ENCODE measurements at regions not wholly inside any gene's neighbourhood (a gene's known extent, or its start where the extent isn't known, plus 50 kb on each side); places are given as distances from the start of the nearest gene placed in this dataset.

DNA sequence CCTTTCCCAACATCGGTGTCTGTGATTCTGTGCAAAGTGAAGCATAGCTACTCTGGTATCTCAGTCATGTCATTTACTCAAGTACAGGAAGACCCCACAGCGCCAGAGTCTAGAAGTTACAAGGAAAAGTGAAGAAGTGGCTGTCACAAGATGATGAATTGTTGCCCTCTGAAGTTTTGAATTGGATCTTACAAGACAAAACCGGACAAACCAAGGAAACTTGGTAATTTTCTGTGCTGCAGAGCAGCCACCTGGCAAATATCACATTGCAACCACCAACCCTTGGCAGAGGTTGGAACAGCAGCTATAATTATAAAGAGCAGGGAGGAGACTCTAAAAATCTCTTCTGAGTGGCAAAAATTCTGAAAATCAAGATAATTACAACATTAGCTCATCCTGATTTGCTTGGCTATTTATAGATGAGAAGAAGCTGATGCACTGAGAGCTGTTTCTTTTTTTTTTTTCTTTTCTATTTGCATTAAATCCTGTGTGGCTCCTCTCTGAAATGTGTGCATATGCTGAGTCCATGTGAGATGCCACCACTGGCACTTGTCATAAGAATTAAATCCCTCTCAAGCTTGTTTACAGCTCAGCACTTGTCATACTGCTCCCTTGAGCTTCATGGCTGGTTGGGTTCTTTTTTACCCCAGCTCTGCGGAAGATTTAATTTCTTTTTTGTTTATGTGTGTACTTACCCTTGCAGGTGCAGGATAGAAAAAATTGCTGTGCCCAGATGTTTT is 68.0 kb upstream of the MNS1 start:
- no peaks in the 10 kb centered on the region for H3K9me3 ChIP-seq (ENCODE audit: insufficient read depth, low read depth)
- no peaks in the 10 kb centered on the region for H3F3A ChIP-seq (ENCODE audit: insufficient read depth, low read depth)
- BruUV-seq (replicated peaks) = no TSS peak
- TF ChIP-seq, protein P1, sequence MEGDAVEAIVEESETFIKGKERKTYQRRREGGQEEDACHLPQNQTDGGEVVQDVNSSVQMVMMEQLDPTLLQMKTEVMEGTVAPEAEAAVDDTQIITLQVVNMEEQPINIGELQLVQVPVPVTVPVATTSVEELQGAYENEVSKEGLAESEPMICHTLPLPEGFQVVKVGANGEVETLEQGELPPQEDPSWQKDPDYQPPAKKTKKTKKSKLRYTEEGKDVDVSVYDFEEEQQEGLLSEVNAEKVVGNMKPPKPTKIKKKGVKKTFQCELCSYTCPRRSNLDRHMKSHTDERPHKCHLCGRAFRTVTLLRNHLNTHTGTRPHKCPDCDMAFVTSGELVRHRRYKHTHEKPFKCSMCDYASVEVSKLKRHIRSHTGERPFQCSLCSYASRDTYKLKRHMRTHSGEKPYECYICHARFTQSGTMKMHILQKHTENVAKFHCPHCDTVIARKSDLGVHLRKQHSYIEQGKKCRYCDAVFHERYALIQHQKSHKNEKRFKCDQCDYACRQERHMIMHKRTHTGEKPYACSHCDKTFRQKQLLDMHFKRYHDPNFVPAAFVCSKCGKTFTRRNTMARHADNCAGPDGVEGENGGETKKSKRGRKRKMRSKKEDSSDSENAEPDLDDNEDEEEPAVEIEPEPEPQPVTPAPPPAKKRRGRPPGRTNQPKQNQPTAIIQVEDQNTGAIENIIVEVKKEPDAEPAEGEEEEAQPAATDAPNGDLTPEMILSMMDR (conservative IDR thresholded peaks at IDR 0.05) = no peak
- no peak for TF ChIP-seq EZH2 (IDR thresholded peaks at IDR 0.05; ENCODE audit: low read depth)
- no peaks in the 10 kb centered on the region for H4K20me1 ChIP-seq (ENCODE audit: insufficient read depth)
- no peaks in the 10 kb centered on the region for H3K4me1 ChIP-seq (replicated peaks; ENCODE audit: insufficient read depth)
- H2AFZ ChIP-seq = no peak overlapping the region
- no peak overlapping the region for H3K4me2 ChIP-seq
- CTCF ChIA-PET = no interaction called here
- POLR2A ChIA-PET (ENCODE audit: unreplicated experiment) = interaction anchor here (0.7 kb wide), 1 partner anchor 53 kb away, joined by 9 read pairs; no protein-coding TSS in a partner anchor
- no peaks in the 10 kb centered on the region for H3K36me3 ChIP-seq (ENCODE audit: low read depth)
- H3K27me3 ChIP-seq (ENCODE audit: insufficient read depth, low read depth) = peaks cover 5% of the 10 kb centered on the region; the same call in 1 of the 2 replicates
- no peak overlapping the region for H3K4me3 ChIP-seq
- no peak for DNase-seq
- no peaks in the 10 kb centered on the region for H3K79me2 ChIP-seq (ENCODE audit: low read depth)
- intact Hi-C loops (cut with micrococcal nuclease; ENCODE audit: unreplicated experiment) = no loop called here
- H3K27ac ChIP-seq = no peak overlapping the region
- H3K9me2 ChIP-seq (ENCODE audit: insufficient read depth) = no peaks in the 10 kb centered on the region

DNA sequence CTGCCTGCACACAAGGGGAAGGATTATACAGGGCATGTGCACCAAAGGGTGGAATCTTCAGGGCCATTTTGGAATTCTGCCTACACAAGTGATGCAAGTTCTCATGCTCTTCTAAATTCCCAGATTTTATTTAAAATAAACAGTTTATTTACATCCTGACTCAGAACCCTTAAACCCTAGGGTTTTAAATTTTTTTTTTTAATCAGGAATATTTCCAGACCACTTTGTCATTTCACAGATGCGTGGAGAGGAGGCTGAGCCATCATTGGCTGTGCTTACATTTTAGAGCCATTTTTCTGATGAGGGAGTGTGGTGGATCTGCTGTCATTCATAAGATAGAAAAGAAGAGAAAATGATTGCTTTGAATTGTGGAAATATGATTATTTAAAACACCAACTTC is 65.2 kb upstream of the MNS1 start:
- CTCF ChIA-PET = no interaction called here
- POLR2A ChIA-PET (ENCODE audit: unreplicated experiment) = no interaction called here
- no peaks in the 10 kb centered on the region for H3K4me1 ChIP-seq (replicated peaks; ENCODE audit: insufficient read depth)
- no peaks in the 10 kb centered on the region for H3K9me3 ChIP-seq (ENCODE audit: insufficient read depth, low read depth)
- H3K4me2 ChIP-seq = no peak overlapping the region
- H3K79me2 ChIP-seq (ENCODE audit: low read depth) = no peaks in the 10 kb centered on the region
- peaks cover 13% of the 10 kb centered on the region for H3K27me3 ChIP-seq (ENCODE audit: insufficient read depth, low read depth)
- H2AFZ ChIP-seq = no peak overlapping the region
- no peaks in the 10 kb centered on the region for H4K20me1 ChIP-seq (ENCODE audit: insufficient read depth)
- H3K9me2 ChIP-seq (ENCODE audit: insufficient read depth) = no peaks in the 10 kb centered on the region
- no peaks in the 10 kb centered on the region for H3K36me3 ChIP-seq (ENCODE audit: low read depth)
- H3K4me3 ChIP-seq = no peak overlapping the region
- H3F3A ChIP-seq (ENCODE audit: insufficient read depth, low read depth) = no peaks in the 10 kb centered on the region
- BruUV-seq (replicated peaks) = no TSS peak
- H3K27ac ChIP-seq = no peak overlapping the region
- intact Hi-C loops (cut with micrococcal nuclease; ENCODE audit: unreplicated experiment) = no loop called here
- DNase-seq = no peak
- no peak for TF ChIP-seq EZH2 (IDR thresholded peaks at IDR 0.05; ENCODE audit: low read depth)
- TF ChIP-seq, protein P1 (conservative IDR thresholded peaks at IDR 0.05) = no peak

DNA sequence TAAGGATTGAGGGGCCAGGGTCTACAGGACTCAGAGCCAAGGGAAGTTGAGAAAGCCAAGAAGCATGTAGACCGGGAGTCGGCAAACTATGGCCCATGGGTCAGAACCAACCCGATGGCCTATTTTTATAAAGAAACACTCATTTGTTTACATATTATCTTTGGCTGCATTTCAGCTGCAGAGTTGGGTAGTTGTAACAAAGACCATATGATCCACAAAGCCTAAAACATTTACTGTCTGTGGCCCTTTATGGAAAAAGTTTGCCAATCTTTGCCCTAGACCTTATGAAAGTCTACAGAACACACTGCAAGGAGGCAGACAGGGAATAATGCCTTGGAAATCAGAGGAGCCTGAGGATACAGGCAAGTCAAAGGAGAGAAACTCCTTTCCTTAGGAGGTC is 63.2 kb upstream of the MNS1 start:
- H3K79me2 ChIP-seq (ENCODE audit: low read depth) = no peaks in the 10 kb centered on the region
- TF ChIP-seq, protein P1 (conservative IDR thresholded peaks at IDR 0.05) = no peak
- no peak for TF ChIP-seq EZH2 (IDR thresholded peaks at IDR 0.05; ENCODE audit: low read depth)
- ChIA-PET POLR2A (ENCODE audit: unreplicated experiment) (no interaction called here), CTCF (no interaction called here)
- no peak overlapping the region for H3K4me2 ChIP-seq
- DNase-seq = no peak
- no peak overlapping the region for H3K4me3 ChIP-seq
- H3K27me3 ChIP-seq (ENCODE audit: insufficient read depth, low read depth) = peaks cover 13% of the 10 kb centered on the region
- no TSS peak for BruUV-seq (replicated peaks)
- no peaks in the 10 kb centered on the region for H3K9me2 ChIP-seq (ENCODE audit: insufficient read depth)
- no peaks in the 10 kb centered on the region for H3K36me3 ChIP-seq (ENCODE audit: low read depth)
- intact Hi-C loops (cut with micrococcal nuclease; ENCODE audit: unreplicated experiment) = no loop called here
- H3K27ac ChIP-seq = no peak overlapping the region
- no peaks in the 10 kb centered on the region for H3K4me1 ChIP-seq (replicated peaks; ENCODE audit: insufficient read depth)
- H4K20me1 ChIP-seq (ENCODE audit: insufficient read depth) = no peaks in the 10 kb centered on the region
- no peak overlapping the region for H2AFZ ChIP-seq
- H3F3A ChIP-seq (ENCODE audit: insufficient read depth, low read depth) = no peaks in the 10 kb centered on the region
- no peaks in the 10 kb centered on the region for H3K9me3 ChIP-seq (ENCODE audit: insufficient read depth, low read depth)
